ENCODE measurements at regions not wholly inside any gene's neighbourhood (a gene's known extent, or its start where the extent isn't known, plus 50 kb on each side); places are given as distances from the start of the nearest gene placed in this dataset.

DNA sequence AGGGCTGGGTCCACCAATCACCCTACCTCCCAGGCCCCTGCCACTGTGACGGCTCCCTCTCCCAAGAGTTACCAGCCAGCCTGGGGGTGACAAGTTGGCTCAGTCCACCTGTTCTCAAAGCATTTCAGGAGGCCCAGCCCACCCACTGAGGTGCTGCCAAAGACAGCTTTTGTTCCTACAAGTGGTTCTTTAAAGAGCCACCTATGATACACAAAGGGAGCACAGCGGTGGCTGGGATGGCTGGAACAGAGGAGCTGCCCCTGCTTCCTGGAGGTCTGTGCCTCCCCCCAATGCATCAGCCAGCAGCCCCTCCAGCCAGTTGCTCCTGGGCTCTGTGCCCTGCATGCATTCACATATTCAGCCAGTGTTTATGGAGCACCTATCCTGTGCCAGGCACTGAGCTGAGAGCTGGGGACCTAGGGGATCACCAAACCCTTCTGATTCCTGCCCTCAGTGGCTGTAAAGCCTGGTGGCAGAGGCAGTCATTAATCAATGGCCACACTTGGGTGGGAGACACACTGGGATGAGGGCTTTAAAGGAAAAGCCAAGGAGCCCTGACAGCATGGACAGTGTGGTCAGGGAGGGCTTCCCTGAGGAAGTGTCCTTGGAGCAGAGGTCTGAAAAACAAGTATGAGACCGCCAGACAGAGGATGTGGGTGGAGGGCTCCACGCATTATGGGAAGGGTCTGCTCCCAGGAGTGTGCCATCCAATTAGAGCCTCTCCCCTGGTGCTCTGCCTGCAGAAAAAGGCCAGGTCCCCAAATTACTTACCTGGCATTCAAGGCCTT, 107.1 kb upstream of the LINGO1 start:
- TF ChIP-seq TAF1 (IDR thresholded peaks at IDR 0.05; ENCODE audit: borderline replicate concordance, insufficient read depth, low read length), result no peak
- TF ChIP-seq POLR2AphosphoS5 (IDR thresholded peaks at IDR 0.05; ENCODE audit: low read depth, low read length), result no peak
- TF ChIP-seq FOXP2 (optimal IDR thresholded peaks at IDR 0.05; ENCODE audit: borderline replicate concordance, extremely low read depth, extremely low read length, insufficient read depth), result no peak

Data from PFSK-1 (cell line).